Skin epidermis (tissue), 12 donors: ENCODE measurements at regions not wholly inside any gene's neighbourhood (a gene's known extent, or its start where the extent isn't known, plus 50 kb on each side); places are given as distances from the start of the nearest gene placed in this dataset.

ENCODE experiments used
- H3K27ac ChIP-seq, 21 experiments: fragments of 200-600 bp; sonication (generic) in 11 of 21; one replicate each; pipeline ENCODE4 v1.5.0; 2020; ENCODE audit warnings: mild to moderate bottlenecking in 3 of 21, inconsistent platforms in 2 of 21, moderate library complexity in 2 of 21
- H3K4me3 ChIP-seq, 7 experiments: fragments of 200-600 bp; sonication (generic) in 2 of 7; one replicate each; pipeline ENCODE4 v1.5.0; 2020; ENCODE audit warnings: inconsistent platforms in 2 of 7, mild to moderate bottlenecking in 2 of 7, moderate library complexity in 1 of 7

GRCh38 chr1:177849130-177849529 lies 120.7 kb downstream of the SEC16B start:
- H3K4me3 ChIP-seq = no peak overlapping the region

GRCh38 chr1:177848577-177848976 lies 121.3 kb downstream of the SEC16B start:
- no peak overlapping the region for H3K27ac ChIP-seq
- no peak overlapping the region for H3K4me3 ChIP-seq

More at GRCh38 chr1:177849130-177849529, 120.7 kb downstream of the SEC16B start:
- no peak overlapping the region for H3K27ac ChIP-seq

- H3K4me3 ChIP-seq = no peak overlapping the region
- H3K27ac ChIP-seq = no peak overlapping the region
These were observed 122.0 kb downstream of the SEC16B start for GRCh38 chr1:177847843-177848242.

- no peak overlapping the region for H3K27ac ChIP-seq
These were observed 130.9 kb downstream of the SEC16B start for GRCh38 chr1:177838907-177839485.

GRCh38 chr1:177833631-177834030 lies 136.2 kb downstream of the SEC16B start:
- H3K4me3 ChIP-seq = no peak overlapping the region

More at GRCh38 chr1:177838907-177839485, 130.9 kb downstream of the SEC16B start:
- H3K4me3 ChIP-seq = no peak overlapping the region

GRCh38 chr1:177830531-177831135 lies 139.2 kb downstream of the SEC16B start:
- no peak overlapping the region for H3K27ac ChIP-seq
- H3K4me3 ChIP-seq = no peak overlapping the region

More at GRCh38 chr1:177833631-177834030, 136.2 kb downstream of the SEC16B start:
- no peak overlapping the region for H3K27ac ChIP-seq

GRCh38 chr1:177825276-177825901 lies 144.5 kb downstream of the SEC16B start:
- Histone ChIP-seq H3K4me3 (no peak overlapping the region), H3K27ac (no peak overlapping the region)

GRCh38 chr1:177824508-177824982 lies 145.3 kb downstream of the SEC16B start:
- Histone ChIP-seq H3K27ac (no peak overlapping the region), H3K4me3 (no peak overlapping the region)

- no peak overlapping the region for H3K4me3 ChIP-seq
- no peak overlapping the region for H3K27ac ChIP-seq
These were observed 149.6 kb downstream of the SEC16B start for GRCh38 chr1:177820213-177820612.

GRCh38 chr1:177817937-177818875 lies 151.7 kb downstream of the SEC16B start:
- H3K27ac ChIP-seq = no peak overlapping the region
- no peak overlapping the region for H3K4me3 ChIP-seq

GRCh38 chr1:177812650-177813049 lies 157.2 kb downstream of the SEC16B start:
- Histone ChIP-seq H3K27ac (no peak overlapping the region), H3K4me3 (no peak overlapping the region)

- no peak overlapping the region for H3K4me3 ChIP-seq
- no peak overlapping the region for H3K27ac ChIP-seq
These were observed 157.7 kb downstream of the SEC16B start for GRCh38 chr1:177812144-177812543.

- H3K27ac ChIP-seq = no peak overlapping the region
- H3K4me3 ChIP-seq = no peak overlapping the region
These were observed 158.4 kb downstream of the SEC16B start for GRCh38 chr1:177811429-177811828.

- Histone ChIP-seq H3K4me3 (no peak overlapping the region), H3K27ac (no peak overlapping the region)
These were observed 160.0 kb downstream of the SEC16B start for GRCh38 chr1:177809819-177810218.

GRCh38 chr1:177802304-177802703 lies 167.6 kb downstream of the SEC16B start:
- Histone ChIP-seq H3K27ac (no peak overlapping the region), H3K4me3 (no peak overlapping the region)

- Histone ChIP-seq H3K27ac (no peak overlapping the region), H3K4me3 (no peak overlapping the region)
These were observed 168.1 kb downstream of the SEC16B start for GRCh38 chr1:177801790-177802189.

GRCh38 chr1:177800400-177801088 lies 169.3 kb downstream of the SEC16B start:
- Histone ChIP-seq H3K27ac (no peak overlapping the region), H3K4me3 (no peak overlapping the region)

- no peak overlapping the region for H3K27ac ChIP-seq
These were observed 170.1 kb downstream of the SEC16B start for GRCh38 chr1:177799746-177800145.

GRCh38 chr1:177798614-177799013 lies 171.2 kb downstream of the SEC16B start:
- Histone ChIP-seq H3K27ac (no peak overlapping the region), H3K4me3 (no peak overlapping the region)

More at GRCh38 chr1:177799746-177800145, 170.1 kb downstream of the SEC16B start:
- H3K4me3 ChIP-seq = no peak overlapping the region
